K562 (cell line): ENCODE measurements at regions not wholly inside any gene's neighbourhood (a gene's known extent, or its start where the extent isn't known, plus 50 kb on each side); places are given as distances from the start of the nearest gene placed in this dataset.

Experiments
- BRF2 ChIP-seq: IDR thresholded peaks from 3 replicates; pipeline ENCODE4 v1.6.1; 2011; ENCODE audit warnings: borderline replicate concordance, mild to moderate bottlenecking; ENCODE audit not compliant: insufficient read length, insufficient read depth
- CHD7 ChIP-seq: fragments of 200-600 bp; sonication (generic); IDR thresholded peaks from one replicate; pipeline ENCODE4 v1.6.1; 2012; ENCODE audit warnings: mild to moderate bottlenecking, low read depth, low read length, inconsistent platforms
- ERF ChIP-seq: fragments of 450-650 bp; formaldehyde crosslinking; IDR thresholded peaks from 2 replicates; pipeline ENCODE4 v1.4.0; 2020; ENCODE audit warnings: mild to moderate bottlenecking, mixed read lengths
- FUS ChIP-seq: fragments of 200-400 bp; formaldehyde crosslinking; optimal IDR thresholded peaks from 2 replicates; pipeline ENCODE3; 2017; ENCODE audit warnings: low read depth, low read length
- MAFK ChIP-seq: IDR thresholded peaks from 2 replicates; pipeline ENCODE4 v1.6.1; 2011; ENCODE audit warnings: low read length, improper control_type of control experiment
- NFIX ChIP-seq: fragments of 250-450 bp; sonication (Bioruptor Pico); IDR thresholded peaks from 2 replicates; pipeline ENCODE4 v1.4.0; 2020; ENCODE audit warnings: low read depth, mild to moderate bottlenecking, moderate library complexity
- SIX5 ChIP-seq, 2 experiments: IDR thresholded peaks; 2 replicates each; pipeline ENCODE4 v1.6.1; 2011; ENCODE audit warnings: low read length in 2 of 2, borderline replicate concordance in 1 of 2, low read depth in 1 of 2, mild to moderate bottlenecking in 1 of 2, moderate library complexity in 1 of 2; ENCODE audit not compliant: insufficient read depth in 1 of 2
- STAT6 ChIP-seq: sonication (generic); formaldehyde crosslinking; IDR thresholded peaks from 2 replicates; pipeline ENCODE4 v1.8.1; 2023; ENCODE audit warnings: mild to moderate bottlenecking, missing genetic modification reagents
- ZKSCAN1 ChIP-seq: fragments of 150-350 bp; IDR thresholded peaks from 2 replicates; pipeline ENCODE4 v1.6.1; 2016; ENCODE audit warnings: low read depth, low read length
- ZNF592 ChIP-seq: fragments of 450-650 bp; IDR thresholded peaks from 2 replicates; pipeline ENCODE4 v1.6.1; 2017; ENCODE audit warnings: antibody characterized with exemption, mild to moderate bottlenecking

GRCh38 chrX:56000729-56001128 lies 231.4 kb upstream of the KLF8 start:
- no peak for TF ChIP-seq ZNF592
- TF ChIP-seq CHD7: no peak
- TF ChIP-seq BRF2: no peak
- TF ChIP-seq NFIX (CRISPR knock-in tag): no peak
- TF ChIP-seq ERF: no peak
- TF ChIP-seq SIX5 (IDR thresholded peaks at IDR 0.05; ENCODE audit: borderline replicate concordance in 1 of 2, insufficient read depth in 1 of 2, low read depth in 1 of 2, low read length in 2 of 2): no peak
- no peak for TF ChIP-seq MAFK
- TF ChIP-seq ZKSCAN1: no peak
- TF ChIP-seq STAT6: no peak
- TF ChIP-seq FUS: no peak
